B cell (primary cell): ENCODE measurements at regions not wholly inside any gene's neighbourhood (a gene's known extent, or its start where the extent isn't known, plus 50 kb on each side); places are given as distances from the start of the nearest gene placed in this dataset.

ENCODE experiments used
- ATAC-seq: fragments of 200-7000 bp; cut with Tn5 transposase; one replicate; pipeline ENCODE4 v1.10.0; 2021; ENCODE audit warnings: low read depth, mild to moderate bottlenecking, moderate number of reproducible peaks, moderate library complexity
- CTCF ChIA-PET: fragments of 350-600 bp; sonication (Branson Sonifier 250); formaldehyde crosslinking; loops from one replicate; lab custom pipeline; 2021; ENCODE audit warnings: antibody characterized with exemption, inconsistent platforms; lab: Charles Lee
- POLR2A ChIA-PET: fragments of 350-600 bp; sonication (Branson Sonifier 250); formaldehyde crosslinking; loops from one replicate; lab custom pipeline; 2021; ENCODE audit warnings: antibody characterized with exemption; lab: Charles Lee
- DNase-seq: peaks from one replicate; pipeline ENCODE4 v3.0.0; 2013
- H2AFZ ChIP-seq: 2 replicates; pipeline ENCODE4 v1.6.1; 2012; ENCODE audit warnings: mild to moderate bottlenecking, low read depth, low read length; ENCODE audit not compliant: insufficient read depth, poor library complexity, severe bottlenecking
- H3K27ac ChIP-seq, 2 donors: 1 replicate in 1 of 2; 2 replicates in 1 of 2; pipeline ENCODE4 v1.5.1; 2012 to 2013; ENCODE audit warnings: low read length in 2 of 2, mild to moderate bottlenecking in 2 of 2, moderate library complexity in 1 of 2
- H3K27me3 ChIP-seq, 4 experiments: fragments of 200-600 bp in 1 of 4; sonication (generic) in 1 of 4; replicated peaks in 1 of 4; 1 replicate in 2 of 4; 2 replicates in 2 of 4; pipeline versions ENCODE4 v1.6.1 to v1.7.0; 2013 to 2016; ENCODE audit warnings: low read length in 3 of 4, mild to moderate bottlenecking in 2 of 4, mixed read lengths in 1 of 4, moderate library complexity in 1 of 4; ENCODE audit not compliant: insufficient read depth in 4 of 4, control insufficient read depth in 3 of 4; ENCODE audit errors: control extremely low read depth in 1 of 4
- H3K36me3 ChIP-seq, 2 experiments: replicated peaks in 1 of 2; 1 replicate in 1 of 2; 2 replicates in 1 of 2; pipeline versions ENCODE4 v1.6.1 to v1.7.1; 2013; ENCODE audit warnings: low read length in 1 of 2; ENCODE audit not compliant: insufficient read depth in 2 of 2, control insufficient read depth in 1 of 2; ENCODE audit errors: control extremely low read depth in 1 of 2, extremely low read depth in 1 of 2
- H3K4me1 ChIP-seq, 2 donors: fragments of 200-600 bp in 1 of 2; sonication (generic) in 1 of 2; 1 replicate in 1 of 2; 2 replicates in 1 of 2; pipeline versions ENCODE4 v1.5.1 to v1.6.1; 2013 to 2017; ENCODE audit warnings: low read length in 2 of 2; ENCODE audit not compliant: control insufficient read depth in 2 of 2, insufficient read depth in 2 of 2
- H3K4me2 ChIP-seq: replicated peaks from 2 replicates; pipeline ENCODE3; 2012; ENCODE audit warnings: mild to moderate bottlenecking, low read depth, low read length; ENCODE audit not compliant: poor library complexity, severe bottlenecking
- H3K4me3 ChIP-seq, 5 experiments: fragments of 200-600 bp in 1 of 5; sonication (generic) in 1 of 5; 1 replicate in 3 of 5; 2 replicates in 2 of 5; pipeline versions ENCODE4 v1.5.1 to v1.7.0; 2011 to 2016; ENCODE audit warnings: low read length in 4 of 5, mild to moderate bottlenecking in 4 of 5, low read depth in 2 of 5, control low read depth in 1 of 5, moderate library complexity in 1 of 5; ENCODE audit not compliant: insufficient read depth in 1 of 5; ENCODE audit errors: control extremely low read depth in 1 of 5, extremely low read depth in 1 of 5
- H3K79me2 ChIP-seq: fragments of 200-600 bp; sonication (generic); one replicate; pipeline ENCODE4 v1.6.0; 2016; ENCODE audit warnings: low read length; ENCODE audit not compliant: control insufficient read depth, insufficient read depth
- H3K9ac ChIP-seq: fragments of 200-600 bp; sonication (generic); 2 replicates; pipeline ENCODE4 v1.6.1; 2017; ENCODE audit warnings: mild to moderate bottlenecking, low read length, moderate library complexity
- H3K9me3 ChIP-seq, 3 donors: one replicate each; pipeline versions ENCODE4 v1.6.1 to v1.7.1; 2013; ENCODE audit warnings: low read length in 2 of 3; ENCODE audit not compliant: control insufficient read depth in 2 of 3, insufficient read depth in 1 of 3; ENCODE audit errors: control extremely low read depth in 1 of 3
- H4K20me1 ChIP-seq: 2 replicates; pipeline ENCODE4 v1.6.0; 2012; ENCODE audit warnings: mild to moderate bottlenecking, low read length; ENCODE audit not compliant: insufficient read depth, control insufficient read depth, poor library complexity, severe bottlenecking
- H3K27ac Mint-ChIP-seq: one replicate; pipeline ENCODE4 v1.8.0; 2021; ENCODE audit warnings: mixed read lengths
- H3K27me3 Mint-ChIP-seq: one replicate; pipeline ENCODE4 v1.8.0; 2021; ENCODE audit warnings: mixed read lengths
- H3K4me1 Mint-ChIP-seq: one replicate; pipeline ENCODE4 v1.8.0; 2021; ENCODE audit warnings: mixed read lengths
- H3K4me3 Mint-ChIP-seq: one replicate; pipeline ENCODE4 v1.8.0; 2021; ENCODE audit warnings: mixed read lengths
- H3K9me3 Mint-ChIP-seq: one replicate; pipeline ENCODE4 v1.8.0; 2022; ENCODE audit warnings: mixed read lengths; ENCODE audit not compliant: insufficient read depth
- CTCF ChIP-seq: fragments of 200-600 bp; IDR thresholded peaks from one replicate; pipeline ENCODE4 v1.8.0; 2022; ENCODE audit warnings: antibody characterized with exemption, mild to moderate bottlenecking
- EZH2 ChIP-seq: IDR thresholded peaks from 2 replicates; pipeline ENCODE4 v1.6.1; 2012; ENCODE audit warnings: borderline replicate concordance, low read depth, mild to moderate bottlenecking, moderate library complexity, low read length; ENCODE audit not compliant: insufficient read depth, poor library complexity, severe bottlenecking
- WGBS: methylation state at CpG from one replicate; pipeline ENCODE4 v1.1.5; 2013; ENCODE audit warnings: missing lambda C conversion rate; ENCODE audit not compliant: insufficient coverage; 5-methylcytosine and 5-hydroxymethylcytosine counted together
- intact Hi-C: fragments of 100-400 bp; cut with micrococcal nuclease; formaldehyde crosslinking; loops from one replicate; pipeline ENCODE4 v1.10.0; 2022

GRCh38 chr10:113477451-113477850, 75.4 kb upstream of the HABP2 start:
- Histone ChIP-seq H3K36me3 (no peaks in the 10 kb centered on the region), H3K79me2 (no peaks in the 10 kb centered on the region), H3K27me3 (no peaks in the 10 kb centered on the region), H3K4me2 (no peak overlapping the region), H3K27ac (no peak overlapping the region), H2AFZ (no peak overlapping the region), H3K9me3 (peaks cover 1 to 15% (median 14%) of the 10 kb centered on the region in 3 donors), H4K20me1 (no peaks in the 10 kb centered on the region), H3K4me3 (no peak overlapping the region), H3K4me1 (no peaks in the 10 kb centered on the region), H3K9ac (no peak overlapping the region)
- peaks cover 6% of the 10 kb centered on the region for H3K27me3 Mint-ChIP-seq
- H3K4me1 Mint-ChIP-seq: no peaks in the 10 kb centered on the region
- H3K4me3 Mint-ChIP-seq: no peak overlapping the region
- ATAC-seq: no peak
- no peak overlapping the region for H3K27ac Mint-ChIP-seq
- TF ChIP-seq EZH2 (no peak), CTCF (no peak)
- WGBS: 60% methylated on average over 1 of the region's 3 CpGs
- no peak for DNase-seq
- ChIA-PET CTCF (no interaction called here), POLR2A (no interaction called here)
- intact Hi-C loops: no loop called here
- peaks cover 2% of the 10 kb centered on the region for H3K9me3 Mint-ChIP-seq

- Histone ChIP-seq H3K9me3 (peaks cover 1 to 15% (median 14%) of the 10 kb centered on the region in 3 donors), H3K36me3 (no peaks in the 10 kb centered on the region), H3K27ac (no peak overlapping the region), H3K4me1 (no peaks in the 10 kb centered on the region), H2AFZ (no peak overlapping the region), H3K9ac (no peak overlapping the region), H3K4me2 (no peak overlapping the region), H4K20me1 (no peaks in the 10 kb centered on the region), H3K27me3 (no peaks in the 10 kb centered on the region), H3K4me3 (no peak overlapping the region), H3K79me2 (no peaks in the 10 kb centered on the region)
- DNase-seq (no peak), ATAC-seq (no peak)
- intact Hi-C loops: no loop called here
- no peak for TF ChIP-seq CTCF
- no peak for TF ChIP-seq EZH2
- Mint-ChIP-seq H3K4me3 (no peak overlapping the region), H3K27me3 (peaks cover 6% of the 10 kb centered on the region), H3K9me3 (peaks cover 2% of the 10 kb centered on the region), H3K27ac (no peak overlapping the region), H3K4me1 (no peaks in the 10 kb centered on the region)
- WGBS: 88% methylated on average over 8 of the region's 9 CpGs
- ChIA-PET CTCF (no interaction called here), POLR2A (no interaction called here)
Measured at GRCh38 chr10:113479346-113480080, 73.3 kb upstream of the HABP2 start.
